ENCODE measurements at regions not wholly inside any gene's neighbourhood (a gene's known extent, or its start where the extent isn't known, plus 50 kb on each side); places are given as distances from the start of the nearest gene placed in this dataset.

- no peaks in the 10 kb centered on the region for H3K79me2 ChIP-seq (ENCODE audit: insufficient read depth, low read length)
- H2AFZ ChIP-seq (ENCODE audit: low read length) = no peak overlapping the region
- H3K36me3 Mint-ChIP-seq (ENCODE audit: insufficient read depth in 1 of 3, low read depth in 3 of 3) = 0 out of 7 replicates have a peak, but pooled peaks cover 0 to 4% (median 0%) of the 10 kb centered on the region in 3 experiments
- peaks cover 26 to 34% of the 10 kb centered on the region in 2 experiments for H3K4me1 Mint-ChIP-seq
- no peaks in the 10 kb centered on the region for H3K27me3 Mint-ChIP-seq (ENCODE audit: low read depth)
- H3K14ac ChIP-seq (ENCODE audit: insufficient read depth, low read length) = no peak overlapping the region
- H2BK12ac ChIP-seq (ENCODE audit: insufficient read length, low read depth, low read length) = no peak overlapping the region
- no peak overlapping the region for H4K5ac ChIP-seq (ENCODE audit: insufficient read length, low read depth, low read length)
- H3K27me3 ChIP-seq (ENCODE audit: insufficient read depth, low read length) = no peaks in the 10 kb centered on the region
- H3T11ph ChIP-seq (ENCODE audit: low read length) = no peak overlapping the region
- H3K4me2 ChIP-seq (ENCODE audit: insufficient read depth, insufficient read length, low read length) = no peak overlapping the region
- no peak overlapping the region for H2AK5ac ChIP-seq (ENCODE audit: insufficient read length, low read length)
- H3K9me3 Mint-ChIP-seq = no peaks in the 10 kb centered on the region
- no peak overlapping the region for H4K8ac ChIP-seq (replicated peaks; ENCODE audit: insufficient read length, low read depth, low read length)
- H3K56ac ChIP-seq (ENCODE audit: insufficient read length, low read depth, low read length) = no peak overlapping the region
- no peak overlapping the region for H2BK120ac ChIP-seq (ENCODE audit: low read depth, low read length, poor library complexity, severe bottlenecking)
- no peaks in the 10 kb centered on the region for H3K23me2 ChIP-seq (ENCODE audit: insufficient read length, low read depth, low read length, poor library complexity, severe bottlenecking)
- no peak overlapping the region for H3K23ac ChIP-seq (ENCODE audit: insufficient read length, low read depth, low read length)
- H4K91ac ChIP-seq (ENCODE audit: insufficient read length, low read depth, low read length) = no peak overlapping the region
- no peaks in the 10 kb centered on the region for H3K9me3 ChIP-seq (ENCODE audit: control insufficient read depth, low read depth, low read length)
- H3K27ac Mint-ChIP-seq = no peak overlapping the region
- no peak for TF ChIP-seq CTCF (conservative IDR thresholded peaks at IDR 0.05)
- no peak for DNase-seq
- H3K9ac ChIP-seq (ENCODE audit: extremely low read depth, insufficient read length, low read length) = no peak overlapping the region
- no peak overlapping the region for H3K4ac ChIP-seq (ENCODE audit: low read depth, low read length)
- no peak overlapping the region for H3K4me3 Mint-ChIP-seq
- no peak overlapping the region for H3K27ac ChIP-seq (ENCODE audit: insufficient read length, low read depth, low read length)
- peaks cover 14% of the 10 kb centered on the region; the same call in 1 of the 2 replicates for H3K4me1 ChIP-seq (ENCODE audit: insufficient read depth, low read length)
- H2BK5ac ChIP-seq (ENCODE audit: insufficient read length, low read length) = no peak overlapping the region
- no peak overlapping the region for H2BK15ac ChIP-seq (ENCODE audit: low read depth, low read length)
- no peaks in the 10 kb centered on the region for H4K20me1 ChIP-seq (ENCODE audit: control insufficient read depth, insufficient read depth, insufficient read length)
- H2BK20ac ChIP-seq (ENCODE audit: low read depth, low read length, poor library complexity, severe bottlenecking) = no peak overlapping the region
- H3K18ac ChIP-seq (ENCODE audit: insufficient read length, low read depth, low read length) = no peak overlapping the region
- no peaks in the 10 kb centered on the region for H3K79me1 ChIP-seq (ENCODE audit: insufficient read depth, low read depth, low read length, poor library complexity, severe bottlenecking)
- WGBS (ENCODE audit: extremely low coverage, insufficient read length, low lambda C conversion rate) = no CpG with 5 or more reads among the region's 2 CpGs
Observed at GRCh38 chr16:22628994-22629393, 118.3 kb downstream of the NPIPB5 start.
